ENCODE measurements at regions not wholly inside any gene's neighbourhood (a gene's known extent, or its start where the extent isn't known, plus 50 kb on each side); places are given as distances from the start of the nearest gene placed in this dataset.

DNA sequence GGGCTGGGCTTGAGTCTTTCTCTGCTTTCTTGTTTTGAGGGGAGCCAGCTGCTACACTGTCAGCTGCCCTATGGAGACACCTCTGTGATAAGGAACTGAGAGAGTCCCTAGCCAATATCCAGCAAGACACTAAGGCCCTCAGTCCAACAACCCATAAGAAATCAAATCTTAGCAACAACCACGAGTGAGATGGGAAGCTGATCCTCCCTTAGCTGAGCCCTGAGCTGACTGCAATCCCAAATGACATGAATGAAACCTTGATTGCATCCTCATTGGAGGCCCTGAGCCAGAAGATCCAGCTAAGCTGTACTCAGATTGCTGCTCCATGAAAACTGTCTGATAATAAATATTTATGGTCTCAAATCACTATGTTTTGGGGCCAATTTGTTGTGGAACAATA, 302.1 kb upstream of the MME start:
- TF ChIP-seq CTCF (IDR thresholded peaks at IDR 0.05; ENCODE audit: low read depth, low read length): no peak
- Histone ChIP-seq H3K36me3 (no peaks in the 10 kb centered on the region), H3K27me3 (ENCODE audit: insufficient read depth, low read depth, severe bottlenecking) (no peaks in the 10 kb centered on the region), H3K9me3 (ENCODE audit: severe bottlenecking) (no peaks in the 10 kb centered on the region), H3K4me3 (ENCODE audit: low read depth, low read length) (no peak overlapping the region), H3K27ac (no peak overlapping the region)
- DNase-seq: no peak

- peak overlapping the region; percentile 7; the same call in 1 of the 2 replicates for H3K4me3 ChIP-seq (ENCODE audit: low read depth, low read length)
- H3K27me3 ChIP-seq (ENCODE audit: insufficient read depth, low read depth, severe bottlenecking): no peaks in the 10 kb centered on the region
- H3K9me3 ChIP-seq (ENCODE audit: severe bottlenecking): no peaks in the 10 kb centered on the region
- H3K36me3 ChIP-seq: no peaks in the 10 kb centered on the region
- peak; percentile 47 for DNase-seq
- H3K27ac ChIP-seq: 0 out of 2 replicates have a peak overlapping the region, but pooled peaks have one; percentile 15
- TF ChIP-seq CTCF (IDR thresholded peaks at IDR 0.05; ENCODE audit: low read depth, low read length): no peak
Measured at GRCh38 chr3:154776549-154777225, 303.4 kb upstream of the MME start.

DNA sequence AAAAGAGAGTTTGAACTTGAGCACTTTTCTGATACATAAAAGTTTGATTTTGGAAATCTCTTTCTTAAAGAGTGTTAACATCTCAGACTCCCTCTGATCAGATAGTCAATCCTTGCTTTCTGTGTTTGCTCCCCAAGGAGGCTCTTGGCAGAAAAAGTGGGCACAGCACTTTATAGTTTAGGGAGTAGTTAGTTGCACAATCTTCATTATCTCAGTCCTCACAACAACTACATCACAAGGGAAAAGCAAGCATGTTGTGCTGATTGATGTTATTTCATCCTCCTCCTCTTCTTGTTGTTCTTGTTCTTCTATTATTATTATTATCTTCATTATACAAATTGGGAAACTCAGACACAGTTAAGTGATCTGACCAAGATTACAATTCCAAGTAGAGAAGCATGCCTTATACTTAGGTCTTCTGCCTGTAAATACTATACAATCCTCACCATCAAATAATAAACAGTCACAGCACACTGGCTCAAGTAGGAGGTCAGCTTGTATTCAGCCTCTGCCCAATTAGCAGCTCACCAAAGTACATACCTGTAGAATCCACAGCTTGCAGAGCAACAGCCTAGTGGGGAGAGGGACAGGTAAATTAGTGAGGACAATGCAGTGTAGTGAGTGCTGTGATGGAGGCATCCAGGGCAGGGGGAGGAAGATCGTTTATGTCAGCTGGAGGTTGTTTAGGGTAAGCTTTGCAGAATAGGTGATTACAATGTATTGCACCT, 304.1 kb upstream of the MME start:
- no peak for DNase-seq
- Histone ChIP-seq H3K36me3 (no peaks in the 10 kb centered on the region), H3K9me3 (ENCODE audit: severe bottlenecking) (no peaks in the 10 kb centered on the region), H3K27me3 (ENCODE audit: insufficient read depth, low read depth, severe bottlenecking) (no peaks in the 10 kb centered on the region), H3K4me3 (ENCODE audit: low read depth, low read length) (no peak overlapping the region), H3K27ac (no peak overlapping the region; the same call in 1 of the 2 replicates)
- no peak for TF ChIP-seq CTCF (IDR thresholded peaks at IDR 0.05; ENCODE audit: low read depth, low read length)

- H3K27ac ChIP-seq: no peak overlapping the region
- H3K36me3 ChIP-seq: no peaks in the 10 kb centered on the region
- TF ChIP-seq CTCF (IDR thresholded peaks at IDR 0.05; ENCODE audit: low read depth, low read length): no peak
- H3K4me3 ChIP-seq (ENCODE audit: low read depth, low read length): no peak overlapping the region
- H3K27me3 ChIP-seq (ENCODE audit: insufficient read depth, low read depth, severe bottlenecking): no peaks in the 10 kb centered on the region
- no peaks in the 10 kb centered on the region for H3K9me3 ChIP-seq (ENCODE audit: severe bottlenecking)
- DNase-seq: no peak
Measured at GRCh38 chr3:154766765-154767503, 313.2 kb upstream of the MME start.

- Histone ChIP-seq H3K27me3 (ENCODE audit: insufficient read depth, low read depth, severe bottlenecking) (no peaks in the 10 kb centered on the region), H3K4me3 (ENCODE audit: low read depth, low read length) (no peak overlapping the region), H3K9me3 (ENCODE audit: severe bottlenecking) (no peaks in the 10 kb centered on the region), H3K27ac (no peak overlapping the region), H3K36me3 (no peaks in the 10 kb centered on the region)
- no peak for TF ChIP-seq CTCF (IDR thresholded peaks at IDR 0.05; ENCODE audit: low read depth, low read length)
- no peak for DNase-seq
Measured at GRCh38 chr3:154764856-154765640, 315.1 kb upstream of the MME start.
